Body of pancreas (tissue), 4 donors: ENCODE measurements at regions not wholly inside any gene's neighbourhood (a gene's known extent, or its start where the extent isn't known, plus 50 kb on each side); places are given as distances from the start of the nearest gene placed in this dataset. TPM values are rescaled to one million over a fixed set of nuclear protein-coding genes. Genes with fewer than 3 reads are reported as not detected.

Experiments used
- ATAC-seq: fragments of 150-250 bp; one replicate; pipeline ENCODE4 v1.9.1; 2016
- DNase-seq, 4 donors: peaks; one replicate each; pipeline ENCODE4 v3.0.0-alpha.2; 2019
- H3K27ac ChIP-seq, 4 donors: fragments of 200-600 bp; sonication (generic); 1 replicate in 3 of 4; 2 replicates in 1 of 4; pipeline versions ENCODE4 v1.5.1 to v1.6.1; 2016 to 2019; ENCODE audit warnings: mild to moderate bottlenecking in 1 of 4, mixed read lengths in 1 of 4, moderate library complexity in 1 of 4
- H3K27me3 ChIP-seq, 2 donors: fragments of 200-600 bp; sonication (generic); one replicate each; pipeline ENCODE4 v1.6.0; 2016; ENCODE audit warnings: mild to moderate bottlenecking in 1 of 2
- H3K36me3 ChIP-seq, 2 donors: fragments of 200-600 bp; sonication (generic); replicated peaks in 1 of 2; 2 replicates each; pipeline ENCODE4 v1.5.1; 2016; ENCODE audit warnings: low read depth in 2 of 2; ENCODE audit not compliant: insufficient read depth in 1 of 2
- H3K4me1 ChIP-seq: fragments of 200-600 bp; sonication (generic); one replicate; pipeline ENCODE4 v1.6.0; 2016
- H3K4me3 ChIP-seq, 2 donors: fragments of 200-600 bp; sonication (generic); 1 replicate in 1 of 2; 2 replicates in 1 of 2; pipeline ENCODE4 v1.5.1; 2016 to 2019
- H3K9me3 ChIP-seq, 3 donors: fragments of 200-600 bp; sonication (generic); 1 replicate in 2 of 3; 2 replicates in 1 of 3; pipeline ENCODE4 v1.5.1; 2016
- POLR2A ChIP-seq, 3 donors: fragments of 450-650 bp; IDR thresholded peaks; one replicate each; pipeline ENCODE4 v1.6.1; 2016; ENCODE audit warnings: antibody characterized with exemption in 3 of 3, mild to moderate bottlenecking in 2 of 3
- WGBS, 2 donors: methylation state at CpG; one replicate each; pipeline ENCODE4 v1.1.5; 2017; 5-methylcytosine and 5-hydroxymethylcytosine counted together
- intact Hi-C: fragments of 100-400 bp; cut with DNase I; formaldehyde crosslinking; loops from one replicate; pipeline ENCODE4 v1.15.1; 2023
- small RNA-seq: library from RNA; depleted of rRNA; stranded (forward); fragments of <200 nt; gene quantifications from one replicate; pipeline ENCODE3, GENCODE V24; 2016
- TF ChIP-seq, protein P1 (sequence below), 7 experiments: fragments of 450-650 bp in 4 of 7; fragments of 200-600 bp in 3 of 7; sonication (generic) in 3 of 7; IDR thresholded peaks; one replicate each; pipeline ENCODE4 v1.5.1; 2016 to 2019; ENCODE audit warnings: antibody characterized with exemption in 7 of 7

DNA sequence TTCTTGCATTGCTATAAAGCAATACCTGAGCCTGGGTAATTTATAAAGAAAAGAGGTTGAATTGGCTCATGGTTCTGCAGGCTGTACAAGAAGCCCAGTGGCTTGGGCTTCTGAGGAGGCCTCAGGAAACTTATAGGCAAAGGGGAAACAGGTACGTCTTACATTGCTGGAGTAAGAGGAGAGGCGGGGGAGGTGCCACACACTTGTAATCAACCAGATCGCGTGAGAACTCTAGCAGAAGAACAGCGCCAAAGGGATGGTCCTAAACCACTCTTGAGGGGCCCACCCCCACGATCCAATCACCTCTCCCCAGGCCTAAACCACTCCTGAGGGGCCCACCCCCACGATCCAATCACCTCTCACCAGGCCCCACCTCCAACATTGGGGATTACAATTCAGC lies 50.6 kb upstream of the SHOX start:
- TF ChIP-seq, protein P1, sequence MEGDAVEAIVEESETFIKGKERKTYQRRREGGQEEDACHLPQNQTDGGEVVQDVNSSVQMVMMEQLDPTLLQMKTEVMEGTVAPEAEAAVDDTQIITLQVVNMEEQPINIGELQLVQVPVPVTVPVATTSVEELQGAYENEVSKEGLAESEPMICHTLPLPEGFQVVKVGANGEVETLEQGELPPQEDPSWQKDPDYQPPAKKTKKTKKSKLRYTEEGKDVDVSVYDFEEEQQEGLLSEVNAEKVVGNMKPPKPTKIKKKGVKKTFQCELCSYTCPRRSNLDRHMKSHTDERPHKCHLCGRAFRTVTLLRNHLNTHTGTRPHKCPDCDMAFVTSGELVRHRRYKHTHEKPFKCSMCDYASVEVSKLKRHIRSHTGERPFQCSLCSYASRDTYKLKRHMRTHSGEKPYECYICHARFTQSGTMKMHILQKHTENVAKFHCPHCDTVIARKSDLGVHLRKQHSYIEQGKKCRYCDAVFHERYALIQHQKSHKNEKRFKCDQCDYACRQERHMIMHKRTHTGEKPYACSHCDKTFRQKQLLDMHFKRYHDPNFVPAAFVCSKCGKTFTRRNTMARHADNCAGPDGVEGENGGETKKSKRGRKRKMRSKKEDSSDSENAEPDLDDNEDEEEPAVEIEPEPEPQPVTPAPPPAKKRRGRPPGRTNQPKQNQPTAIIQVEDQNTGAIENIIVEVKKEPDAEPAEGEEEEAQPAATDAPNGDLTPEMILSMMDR (IDR thresholded peaks at IDR 0.05): no peak
- no peak for TF ChIP-seq POLR2A (IDR thresholded peaks at IDR 0.05)
- Histone ChIP-seq H3K27me3 (no peaks in the 10 kb centered on the region), H3K4me1 (no peaks in the 10 kb centered on the region), H3K4me3 (no peak overlapping the region), H3K9me3 (peaks cover 0 to 12% (median 0%) of the 10 kb centered on the region in 3 donors), H3K27ac (no peak overlapping the region), H3K36me3 (no peaks in the 10 kb centered on the region)
- intact Hi-C loops: no loop called here
- DNase-seq: peak in 1 of 4 donors; percentile 19
- WGBS, 2 donors: 29 to 34% methylated on average over 6 of the region's 7 CpGs
- ATAC-seq: no peak

Small RNAs in the stretch of these regions (small RNA-seq; reads per million reads assigned to genes)
- gene KRT18P53: not detected
